ENCODE measurements at regions not wholly inside any gene's neighbourhood (a gene's known extent, or its start where the extent isn't known, plus 50 kb on each side); places are given as distances from the start of the nearest gene placed in this dataset.
"Not testable (repeated sequence)": the region's sequence is repeated elsewhere in the genome, so short reads cannot be mapped to it uniquely, and the experiment has no call there.

DNA sequence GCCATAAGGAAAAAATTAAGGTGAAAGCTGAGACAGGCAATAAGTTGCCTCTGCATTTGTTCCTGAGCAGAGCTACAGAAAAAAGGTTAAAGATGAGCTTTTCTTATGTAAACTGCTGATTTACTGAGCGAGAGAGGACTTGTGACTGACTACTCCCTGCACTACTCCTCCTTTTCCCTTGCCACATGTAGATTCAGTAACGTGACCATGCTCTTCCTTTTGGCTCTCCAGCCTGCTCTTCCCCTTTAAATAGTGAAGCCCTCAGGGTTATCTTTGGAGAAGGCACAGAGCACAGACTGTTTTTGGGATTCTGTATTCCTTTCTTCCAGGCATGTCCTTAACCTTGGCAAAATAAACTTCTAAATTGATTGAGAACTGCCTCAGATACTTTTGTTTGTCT, 630.2 kb downstream of the UQCRFS1 start:
- no peak for DNase-seq

DNA sequence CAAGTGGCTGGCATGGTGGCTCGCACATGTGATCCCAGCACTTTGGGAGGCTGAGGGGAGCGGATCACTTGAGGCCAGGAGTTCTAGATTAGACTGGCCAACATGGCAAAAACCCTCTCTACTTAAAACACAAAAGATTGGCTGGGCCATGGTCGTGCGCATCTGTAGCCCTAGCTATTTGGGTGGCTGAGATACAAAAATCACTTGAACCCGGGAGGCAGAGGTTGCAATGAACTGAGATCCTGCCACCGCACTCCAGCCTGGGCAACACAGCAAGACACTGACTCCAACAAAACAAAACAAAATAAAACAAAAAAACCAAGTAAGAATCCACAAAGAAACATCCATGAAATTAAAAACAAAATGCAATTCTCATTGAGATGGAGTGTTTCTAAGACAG, 630.6 kb downstream of the UQCRFS1 start:
- DNase-seq: no peak

DNA sequence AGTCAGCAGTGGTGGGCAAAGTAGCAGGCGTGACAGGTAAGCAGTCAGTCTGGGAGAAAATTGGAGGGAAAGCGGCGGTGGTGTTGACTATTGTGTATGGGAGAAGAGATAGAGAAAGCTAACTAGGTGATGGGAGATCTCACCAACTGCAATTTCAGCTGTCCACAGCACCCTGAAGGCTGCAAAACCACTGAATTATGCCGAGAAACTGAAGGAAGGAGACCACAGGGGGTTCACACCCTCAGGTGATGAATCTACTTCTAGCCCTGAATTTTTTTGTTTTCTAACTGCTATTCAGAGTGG, 631.5 kb downstream of the UQCRFS1 start:
- DNase-seq: no peak

DNA sequence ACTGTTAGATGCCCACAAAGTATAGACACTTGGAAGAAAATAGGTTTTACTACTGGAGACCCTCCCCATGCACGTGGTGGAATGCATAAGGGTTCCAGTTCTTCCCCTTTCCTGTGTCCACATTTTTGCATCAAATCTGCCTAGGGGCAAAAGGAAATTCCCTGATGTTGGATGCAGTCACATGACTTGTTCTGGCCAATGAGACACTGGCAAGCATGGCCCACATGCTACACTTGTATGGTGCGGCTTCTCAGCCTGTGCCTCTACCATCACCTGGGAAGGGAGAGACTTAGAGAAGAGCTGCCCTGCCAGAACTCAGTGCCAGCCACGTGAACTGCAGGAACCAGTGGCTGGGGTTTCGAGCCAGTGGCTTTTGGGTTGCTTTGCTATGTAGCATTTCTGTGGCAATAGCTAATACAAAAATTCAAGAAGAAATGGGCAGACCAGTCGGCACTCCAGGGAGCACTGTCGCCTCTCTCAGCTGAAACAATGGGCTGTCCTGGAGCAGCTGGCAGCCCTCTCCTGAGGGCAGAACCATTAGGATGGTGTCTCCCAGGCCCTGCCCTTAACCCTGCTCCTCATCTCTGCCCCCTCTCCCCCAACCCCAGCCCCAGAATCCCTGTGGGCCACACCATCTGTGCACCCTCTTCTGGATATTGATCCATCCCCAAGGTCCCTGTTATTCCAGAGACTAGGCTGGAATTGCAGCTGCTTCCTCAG, 634.0 kb downstream of the UQCRFS1 start:
- DNase-seq: no peak

DNA sequence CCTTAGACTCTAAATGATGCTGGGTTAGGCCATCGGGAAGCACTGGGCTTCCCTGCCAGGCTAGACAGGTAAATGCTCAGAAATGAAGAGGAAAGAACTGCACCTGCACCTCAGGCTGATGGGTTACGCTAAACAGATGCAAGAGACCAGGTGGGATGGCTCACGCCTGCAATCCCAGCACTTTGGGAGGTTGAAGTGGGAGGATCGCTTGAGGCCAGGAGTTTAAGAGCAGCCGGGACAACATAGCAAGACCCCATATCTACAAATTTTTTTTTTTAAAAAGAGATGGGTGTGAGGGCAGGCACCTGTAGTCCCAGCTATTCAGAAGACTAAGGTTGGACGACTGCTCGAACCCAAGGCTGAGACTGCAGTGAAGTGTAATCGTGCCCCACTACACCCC, 634.7 kb downstream of the UQCRFS1 start:
- no peak for DNase-seq

DNA sequence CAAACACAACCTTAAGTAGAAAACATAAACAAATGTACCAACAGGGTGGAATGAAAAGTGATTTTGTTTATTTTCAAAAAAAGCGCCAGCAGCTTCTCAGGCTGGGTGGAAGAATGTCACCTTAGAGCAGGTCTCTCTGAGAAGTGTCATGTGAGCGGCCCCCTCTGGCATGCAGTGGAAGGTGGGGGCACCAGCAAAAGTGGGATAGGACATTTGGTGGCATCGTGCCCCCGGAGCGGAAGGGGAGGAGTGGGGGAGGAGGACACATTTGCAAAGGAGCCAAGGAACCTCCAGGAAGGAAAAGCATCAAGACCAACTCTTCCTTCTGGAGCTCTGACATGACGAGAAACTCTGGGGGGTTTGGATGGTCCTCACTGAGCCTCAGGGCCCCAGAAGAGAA, 635.3 kb downstream of the UQCRFS1 start:
- no peak for DNase-seq

DNA sequence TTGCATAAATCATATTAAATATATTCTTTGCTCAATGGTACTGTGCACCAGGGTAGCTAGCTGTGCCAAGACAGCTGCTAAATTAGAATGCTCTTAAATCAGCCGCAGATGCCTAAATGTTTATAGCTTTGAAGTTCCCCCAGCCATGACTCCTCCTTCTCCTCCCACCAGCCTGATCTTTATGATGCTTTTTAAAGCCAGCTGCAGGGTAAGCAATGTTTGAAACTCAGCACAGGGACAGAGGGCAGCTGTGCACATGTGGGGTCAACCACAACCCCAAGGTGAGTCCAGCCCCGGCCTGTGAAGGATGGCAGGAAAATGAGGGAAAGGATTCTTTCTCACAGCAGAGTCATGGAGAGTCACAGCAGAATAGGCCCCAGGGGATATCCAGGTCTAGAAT, 635.7 kb downstream of the UQCRFS1 start:
- DNase-seq: no peak

DNA sequence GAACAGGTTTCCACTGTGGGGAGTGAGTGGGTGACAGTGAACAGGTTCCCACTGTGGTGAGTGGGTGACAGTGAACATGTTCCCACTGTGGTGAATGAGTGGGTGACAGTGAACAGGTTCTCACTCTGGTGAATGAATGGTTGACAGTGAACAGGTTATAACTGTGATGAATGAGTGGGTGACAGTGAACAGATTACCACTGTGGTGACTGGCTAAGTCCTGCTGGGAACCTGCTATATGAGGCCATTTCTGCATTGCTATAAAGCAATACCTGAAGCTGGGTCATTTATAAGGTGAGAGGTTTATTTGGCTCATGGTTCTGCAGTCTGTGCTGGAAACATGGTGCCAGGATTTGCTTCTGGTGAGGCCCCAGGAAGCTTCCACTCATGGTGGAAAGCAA, 637.1 kb downstream of the UQCRFS1 start:
- no peak for DNase-seq

DNA sequence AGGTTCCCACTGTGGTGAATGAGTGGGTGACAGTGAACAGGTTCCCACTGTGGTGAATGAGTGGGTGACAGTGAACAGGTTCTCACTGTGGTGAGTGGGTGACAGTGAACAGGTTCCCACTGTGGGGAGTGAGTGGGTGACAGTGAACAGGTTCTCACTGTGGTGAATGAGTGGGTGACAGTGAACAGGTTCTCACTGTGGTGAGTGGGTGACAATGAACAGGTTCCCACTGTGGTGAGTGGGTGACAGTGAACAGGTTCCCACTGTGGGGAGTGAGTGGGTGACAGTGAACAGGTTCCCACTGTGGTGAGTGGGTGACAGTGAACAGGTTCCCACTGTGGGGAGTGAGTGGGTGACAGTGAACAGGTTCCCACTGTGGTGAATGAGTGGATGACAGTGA, 637.6 kb downstream of the UQCRFS1 start:
- DNase-seq: not testable (repeated sequence)

DNA sequence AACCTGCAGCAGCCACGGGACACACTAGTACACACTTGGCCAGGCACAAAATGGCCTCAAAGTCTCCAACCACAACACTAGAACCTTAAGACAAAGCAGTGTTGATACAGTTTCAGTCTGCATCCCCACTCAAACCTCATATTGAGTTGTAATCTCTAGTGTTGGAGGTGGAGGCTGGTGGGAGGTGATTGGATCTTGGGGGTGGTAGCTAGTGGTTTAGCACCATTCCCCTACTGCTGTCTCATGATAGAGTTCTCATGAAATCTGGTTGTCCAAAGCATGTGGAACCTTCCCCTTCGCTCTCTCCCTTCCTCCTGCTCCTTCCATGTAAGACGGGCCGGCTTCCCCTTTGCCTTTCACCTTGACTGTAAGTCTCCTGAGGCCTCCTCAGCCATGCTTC, 638.7 kb downstream of the UQCRFS1 start:
- DNase-seq: no peak

DNA sequence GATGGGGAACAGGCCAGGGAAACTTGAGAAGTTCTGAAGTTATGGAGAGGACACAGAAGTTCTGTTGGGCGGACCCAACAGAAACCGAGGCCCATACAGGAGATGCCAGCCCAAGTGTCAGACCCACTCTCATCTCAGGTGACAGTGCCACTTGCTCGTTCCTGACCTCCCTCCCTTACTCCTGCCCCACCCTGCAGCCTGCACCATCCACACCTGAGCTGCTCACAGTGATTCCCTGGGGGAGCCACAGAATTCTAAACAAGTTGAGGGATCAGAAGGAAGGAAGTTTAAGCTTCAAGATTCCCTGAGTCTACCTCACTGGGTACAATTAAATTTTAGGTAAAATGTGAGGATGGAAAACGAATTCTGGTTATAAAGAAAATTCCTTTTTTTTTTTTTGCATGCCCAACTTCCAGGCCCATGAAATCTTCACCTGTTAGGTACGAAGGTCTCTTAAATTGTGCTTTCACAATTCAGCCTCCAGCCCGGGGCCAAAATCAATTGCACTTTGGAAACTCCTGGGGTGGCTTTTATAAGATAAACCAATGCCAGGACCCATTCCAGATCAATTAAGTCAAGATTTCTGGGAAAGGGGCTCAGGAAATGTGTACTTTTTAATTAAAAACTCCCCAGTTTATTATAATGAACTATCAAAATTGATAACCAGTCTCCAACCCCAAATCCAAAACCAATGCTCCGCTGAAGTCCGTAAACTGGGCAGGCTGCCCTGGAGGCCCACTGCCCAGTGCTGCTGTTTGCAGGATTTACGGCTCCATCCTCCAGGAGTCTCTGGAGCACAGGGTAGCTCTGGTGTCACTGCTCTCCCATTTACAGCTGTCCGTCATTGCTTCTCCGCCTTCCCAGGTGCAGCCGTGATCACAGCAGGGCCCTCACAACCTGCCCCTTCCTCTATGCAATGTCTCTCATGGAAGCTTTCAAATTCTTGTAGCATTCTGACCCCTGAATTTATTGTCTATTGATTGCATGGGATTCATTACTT, 643.5 kb downstream of the UQCRFS1 start:
- DNase-seq: no peak

DNA sequence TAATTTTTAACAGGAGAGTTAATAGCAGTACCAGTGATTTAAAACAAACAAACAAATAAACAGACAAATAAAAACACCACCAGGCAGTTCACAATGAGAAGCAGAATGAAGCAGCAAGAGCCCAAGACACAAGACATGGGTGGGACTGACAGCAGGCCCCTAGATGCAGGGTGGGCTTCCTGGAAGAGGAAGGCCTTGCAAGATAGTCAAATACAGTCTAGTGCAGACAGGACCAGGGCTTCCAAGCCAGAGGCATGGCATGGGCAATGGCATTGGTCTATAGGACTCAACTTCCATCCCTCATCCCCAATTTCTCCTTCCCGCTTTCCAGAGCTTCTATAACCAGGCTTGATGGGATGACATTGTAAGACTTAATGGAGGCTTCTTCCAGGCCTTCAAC, 645.1 kb downstream of the UQCRFS1 start:
- no peak for DNase-seq

DNA sequence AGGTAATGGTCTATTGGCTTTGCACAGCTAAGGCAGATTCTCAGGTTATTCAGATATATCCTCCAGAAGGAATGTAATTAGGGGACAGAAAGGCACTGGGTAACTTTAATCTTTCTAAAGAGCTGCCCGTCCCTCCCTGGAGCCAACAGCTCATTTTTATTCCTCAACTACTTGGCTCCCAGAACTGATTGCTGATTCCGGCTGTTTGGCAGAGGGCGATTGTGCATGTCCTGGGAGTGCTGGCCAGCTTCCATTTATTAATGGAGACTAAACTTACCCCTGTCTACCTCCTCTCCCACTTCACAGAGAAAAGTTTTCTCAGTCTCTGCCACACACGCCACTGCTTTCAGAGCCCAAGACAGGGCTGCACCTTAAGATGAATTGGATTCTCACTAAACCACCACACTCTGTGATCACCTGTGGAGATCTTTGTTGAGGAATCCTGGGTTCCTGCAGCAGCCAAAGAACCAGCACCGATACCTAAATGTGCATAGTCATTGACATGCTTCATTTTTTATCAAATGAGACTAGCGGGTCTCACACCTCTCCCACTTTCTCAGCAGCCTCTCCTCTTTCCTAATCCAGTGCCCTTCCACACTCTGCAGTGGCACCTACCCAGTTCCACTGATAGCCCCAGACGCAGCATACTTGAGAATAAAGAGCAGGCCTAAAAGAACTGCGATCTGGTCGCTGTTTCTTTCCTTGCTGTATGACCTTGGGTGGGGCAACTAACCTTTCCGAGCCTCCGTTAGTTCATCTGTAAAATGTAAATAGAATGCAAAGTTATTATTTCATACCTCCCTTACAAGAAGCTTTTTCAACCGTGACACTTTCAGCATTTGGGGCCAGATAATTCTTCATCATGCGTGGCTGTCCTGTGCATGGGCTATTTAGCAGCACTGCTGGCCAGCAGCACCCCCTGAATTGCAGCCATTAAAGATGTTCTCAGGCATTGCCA, 648.7 kb downstream of the UQCRFS1 start:
- no peak for DNase-seq

DNA sequence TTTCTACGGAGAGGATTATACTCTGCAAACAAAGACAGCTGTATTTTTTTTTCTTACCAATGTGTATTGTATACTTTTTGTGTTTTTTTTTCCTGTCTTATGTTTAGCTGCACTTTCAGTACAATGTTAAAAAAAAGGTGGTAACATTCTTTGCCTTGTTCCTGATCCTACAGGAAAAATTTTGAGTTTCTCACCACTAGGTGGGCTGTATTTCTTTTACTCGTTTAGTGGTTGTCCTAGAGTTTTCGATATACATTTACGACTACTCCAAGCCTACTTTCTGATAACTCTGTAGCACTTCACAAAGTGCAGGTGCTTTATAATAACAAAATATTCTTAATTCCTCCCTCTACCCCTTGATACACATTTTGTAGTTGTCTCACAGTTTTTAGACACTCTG, 652.2 kb downstream of the UQCRFS1 start:
- DNase-seq: no peak

DNA sequence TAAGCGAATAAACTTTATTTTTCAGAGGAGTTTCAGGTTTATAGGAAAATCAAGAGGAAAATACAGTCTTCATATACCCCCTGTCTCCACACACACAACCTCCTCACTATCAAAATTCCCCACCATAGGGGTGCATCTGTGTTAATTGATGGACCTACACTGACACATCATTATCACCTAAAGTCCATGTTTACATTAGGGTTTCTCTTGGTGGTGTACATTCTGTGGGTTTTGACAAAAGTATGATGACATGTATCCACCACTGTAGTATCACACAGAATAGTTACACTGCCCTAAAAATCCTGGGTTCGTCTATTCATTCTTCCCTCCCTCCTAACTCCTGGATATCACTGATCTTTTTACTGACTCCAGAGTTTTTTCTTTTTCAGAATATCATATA, 654.2 kb downstream of the UQCRFS1 start:
- no peak for DNase-seq

DNA sequence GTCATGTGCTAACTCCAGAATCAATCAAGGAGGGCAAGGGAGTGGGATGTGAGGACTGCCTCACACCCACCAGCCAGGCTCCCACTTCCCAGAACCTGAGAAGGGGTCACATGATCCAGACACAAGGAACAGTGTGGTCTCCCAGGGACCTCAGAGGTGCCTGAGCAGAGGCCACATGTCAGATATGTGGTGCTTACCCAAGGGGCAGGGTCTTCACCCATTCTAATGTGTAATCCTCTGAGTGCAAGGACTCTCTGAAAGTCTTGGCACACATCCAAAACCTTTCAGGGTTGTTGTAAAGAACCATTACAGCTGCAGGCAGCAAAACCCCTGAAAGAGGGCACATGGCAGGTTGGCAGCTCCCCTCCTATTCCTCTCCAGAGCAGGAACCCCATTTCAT, 656.6 kb downstream of the UQCRFS1 start:
- DNase-seq: no peak

DNA sequence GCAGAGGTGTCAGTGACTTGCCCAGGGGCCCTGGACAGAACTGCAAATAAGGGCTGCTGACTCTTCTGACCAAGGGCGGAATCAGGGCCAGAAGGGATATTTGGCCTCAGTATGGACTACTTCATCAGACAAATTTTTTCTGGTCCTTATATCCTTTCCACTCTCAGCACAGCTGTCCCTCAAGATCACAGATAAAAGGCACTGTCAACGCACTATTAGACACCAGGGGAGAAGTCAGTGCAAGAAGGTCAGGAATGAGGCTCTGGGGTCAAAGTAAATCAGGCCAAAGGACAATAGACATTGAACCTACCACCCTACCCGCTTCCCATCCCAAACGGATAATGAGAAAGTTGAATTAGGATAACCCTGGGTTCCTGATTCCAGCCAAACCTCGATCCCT, 657.6 kb downstream of the UQCRFS1 start:
- DNase-seq: no peak

DNA sequence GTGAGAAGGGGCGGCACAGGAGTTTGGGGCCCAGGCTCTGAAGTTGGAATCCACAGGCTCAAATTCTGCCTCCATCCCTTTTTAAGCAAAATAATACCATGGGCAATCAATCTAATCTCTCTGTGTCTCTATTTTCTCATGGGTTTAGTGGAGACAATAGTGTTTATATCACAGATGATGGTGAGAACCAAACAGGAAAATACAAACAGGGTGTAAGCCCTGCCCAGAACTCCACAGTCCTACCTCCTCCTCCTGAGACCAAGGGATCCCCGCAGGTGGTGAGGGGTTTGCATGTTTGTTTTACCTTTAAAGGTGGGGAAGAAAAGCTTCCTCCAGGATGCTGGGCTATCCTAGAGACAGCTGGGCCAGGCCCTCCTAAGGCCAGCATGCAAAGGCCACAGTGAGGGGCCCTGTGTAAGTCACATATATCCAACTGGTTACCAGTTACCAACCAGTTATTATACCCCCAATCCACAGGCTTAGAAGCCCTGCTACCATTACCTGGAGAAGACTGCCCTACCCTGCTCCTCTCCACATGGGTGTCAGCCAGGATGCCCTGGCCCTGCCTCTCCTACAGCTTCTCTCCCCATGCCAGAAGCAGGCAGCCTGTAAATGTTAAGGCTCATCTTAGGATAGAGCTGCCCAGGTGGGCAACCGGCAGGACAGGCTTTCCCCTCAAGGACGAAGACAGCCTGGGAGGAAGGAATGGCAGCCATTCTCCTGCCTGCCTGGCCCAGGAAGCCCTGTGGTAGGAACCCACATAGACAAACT, 658.4 kb downstream of the UQCRFS1 start:
- DNase-seq: no peak

DNA sequence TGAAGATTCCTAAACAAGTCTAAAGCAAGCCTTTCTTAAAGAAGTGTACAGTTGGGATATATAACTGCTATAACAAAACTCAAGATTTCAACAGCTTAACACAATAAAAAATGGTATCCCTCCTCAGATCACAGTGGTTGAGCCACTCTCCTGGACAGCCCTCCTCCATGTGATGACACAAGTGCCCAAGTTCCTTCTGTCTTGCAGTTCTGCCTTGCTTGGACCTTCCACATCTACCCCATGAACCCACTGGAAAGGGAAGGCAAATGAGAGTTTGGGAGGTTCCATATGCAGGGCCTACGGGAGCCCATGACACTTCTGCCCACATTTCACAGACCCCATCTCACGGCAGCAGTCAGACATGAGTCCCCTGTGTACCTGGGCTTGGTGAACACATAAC, 659.2 kb downstream of the UQCRFS1 start:
- DNase-seq: no peak

DNA sequence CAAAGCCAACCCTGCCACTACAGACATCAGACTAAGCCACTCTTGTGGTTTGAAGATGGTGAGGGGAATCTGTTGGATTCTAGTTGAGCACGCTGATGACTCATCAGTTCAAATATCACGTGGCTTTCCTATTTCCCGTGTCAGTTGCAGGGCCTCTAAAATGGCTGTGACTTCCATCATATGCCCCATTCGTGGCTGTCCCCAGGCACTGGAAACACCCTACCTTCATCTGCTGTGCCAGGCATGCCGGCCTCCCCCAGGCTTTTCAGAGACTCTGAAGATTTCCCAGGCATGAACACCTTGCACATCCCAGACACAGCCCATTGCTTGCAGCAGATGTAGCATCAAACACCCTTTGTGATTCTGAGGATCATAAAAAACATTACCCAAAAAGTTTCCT, 659.9 kb downstream of the UQCRFS1 start:
- no peak for DNase-seq

DNA sequence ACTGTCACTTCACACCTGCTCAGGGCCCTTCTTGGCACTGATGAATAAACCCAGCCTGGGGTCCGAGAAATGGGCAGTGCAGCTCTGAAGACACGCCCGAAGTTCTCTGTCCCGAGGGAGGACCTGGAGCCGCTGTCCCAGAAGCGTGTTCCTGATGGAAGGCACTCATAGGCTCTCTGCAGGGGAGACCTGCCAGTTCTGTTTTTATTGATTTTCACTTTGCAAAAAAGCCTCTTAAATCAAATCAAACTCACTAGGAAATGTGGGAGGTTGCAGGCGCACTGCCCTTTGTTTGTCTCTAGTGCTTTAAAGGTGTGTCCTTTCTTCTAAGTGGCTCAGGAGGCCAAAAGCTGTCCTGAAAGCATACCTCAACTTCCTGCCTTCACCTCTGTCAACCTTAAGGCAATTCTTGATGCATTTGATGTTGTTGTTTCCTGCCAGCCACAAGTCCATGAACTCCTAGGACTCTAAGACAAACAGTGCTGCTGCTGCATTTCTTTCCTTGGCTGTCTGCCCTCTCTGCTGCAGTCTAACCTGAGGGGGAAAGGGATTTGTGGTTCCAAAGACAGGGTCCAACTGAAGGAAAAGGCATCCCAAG, 663.2 kb downstream of the UQCRFS1 start:
- no peak for DNase-seq

DNA sequence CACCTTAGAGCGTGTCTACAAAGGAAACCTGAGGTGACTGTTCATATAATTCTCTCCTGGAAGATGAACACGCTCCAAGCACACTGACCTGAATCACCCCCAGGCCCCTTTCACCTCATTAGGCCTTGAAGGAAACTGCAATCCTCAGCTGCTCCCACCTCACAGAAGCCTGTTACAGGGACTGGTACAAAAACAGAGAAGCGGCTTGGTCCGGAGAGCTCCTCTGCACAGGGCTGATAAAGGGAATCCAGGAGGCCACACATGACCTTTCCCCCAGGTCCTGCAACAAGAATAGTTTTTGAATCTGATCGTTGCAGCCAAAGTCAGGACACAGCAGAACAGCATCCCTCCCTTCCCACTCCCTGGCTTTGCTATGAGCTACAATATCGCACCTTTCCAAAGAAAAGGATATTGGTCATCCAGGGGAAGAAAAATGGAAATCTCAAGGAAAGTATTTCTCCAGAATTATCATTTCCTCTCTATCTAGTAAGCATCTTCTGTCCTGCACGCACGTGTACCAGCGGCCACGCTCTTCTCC, 666.7 kb downstream of the UQCRFS1 start:
- no peak for DNase-seq
